ENCODE measurements at regions not wholly inside any gene's neighbourhood (a gene's known extent, or its start where the extent isn't known, plus 50 kb on each side); places are given as distances from the start of the nearest gene placed in this dataset.

DNA sequence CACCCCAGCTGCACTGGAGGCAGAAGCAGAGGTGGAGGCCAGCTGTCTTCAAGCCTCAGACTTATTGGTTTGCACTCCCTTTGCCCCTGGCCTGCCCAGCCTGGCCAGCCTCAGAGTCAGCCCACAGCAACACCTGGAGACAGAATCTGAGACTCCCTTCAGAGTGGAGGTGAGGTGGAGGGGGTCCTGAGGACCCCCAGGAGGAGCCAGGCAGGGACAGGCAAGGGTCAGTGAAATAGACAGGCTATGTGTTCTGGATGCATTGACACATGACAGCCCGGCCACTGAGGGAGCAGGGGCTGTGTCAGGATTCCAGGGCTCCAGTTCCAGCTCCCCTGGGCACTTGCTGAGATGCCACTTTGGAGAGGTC is 309.7 kb downstream of the MYCN start:
- TF ChIP-seq POLR2A (IDR thresholded peaks at IDR 0.05), result no peak
- TF ChIP-seq, protein P1, sequence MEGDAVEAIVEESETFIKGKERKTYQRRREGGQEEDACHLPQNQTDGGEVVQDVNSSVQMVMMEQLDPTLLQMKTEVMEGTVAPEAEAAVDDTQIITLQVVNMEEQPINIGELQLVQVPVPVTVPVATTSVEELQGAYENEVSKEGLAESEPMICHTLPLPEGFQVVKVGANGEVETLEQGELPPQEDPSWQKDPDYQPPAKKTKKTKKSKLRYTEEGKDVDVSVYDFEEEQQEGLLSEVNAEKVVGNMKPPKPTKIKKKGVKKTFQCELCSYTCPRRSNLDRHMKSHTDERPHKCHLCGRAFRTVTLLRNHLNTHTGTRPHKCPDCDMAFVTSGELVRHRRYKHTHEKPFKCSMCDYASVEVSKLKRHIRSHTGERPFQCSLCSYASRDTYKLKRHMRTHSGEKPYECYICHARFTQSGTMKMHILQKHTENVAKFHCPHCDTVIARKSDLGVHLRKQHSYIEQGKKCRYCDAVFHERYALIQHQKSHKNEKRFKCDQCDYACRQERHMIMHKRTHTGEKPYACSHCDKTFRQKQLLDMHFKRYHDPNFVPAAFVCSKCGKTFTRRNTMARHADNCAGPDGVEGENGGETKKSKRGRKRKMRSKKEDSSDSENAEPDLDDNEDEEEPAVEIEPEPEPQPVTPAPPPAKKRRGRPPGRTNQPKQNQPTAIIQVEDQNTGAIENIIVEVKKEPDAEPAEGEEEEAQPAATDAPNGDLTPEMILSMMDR (IDR thresholded peaks at IDR 0.05), result no peak
- TF ChIP-seq POLR2AphosphoS5 (IDR thresholded peaks at IDR 0.05), result no peak
- no peak for TF ChIP-seq EP300 (IDR thresholded peaks at IDR 0.05)
